NCI-H146 (cell line): ENCODE measurements at regions not wholly inside any gene's neighbourhood (a gene's known extent, or its start where the extent isn't known, plus 50 kb on each side); places are given as distances from the start of the nearest gene placed in this dataset.
"Not testable (repeated sequence)": the region's sequence is repeated elsewhere in the genome, so short reads cannot be mapped to it uniquely, and the experiment has no call there.

Experiments used
- DNase-seq: peaks from one replicate; lab custom pipeline; 2025; lab: John Stamatoyannopoulos, UW

DNA sequence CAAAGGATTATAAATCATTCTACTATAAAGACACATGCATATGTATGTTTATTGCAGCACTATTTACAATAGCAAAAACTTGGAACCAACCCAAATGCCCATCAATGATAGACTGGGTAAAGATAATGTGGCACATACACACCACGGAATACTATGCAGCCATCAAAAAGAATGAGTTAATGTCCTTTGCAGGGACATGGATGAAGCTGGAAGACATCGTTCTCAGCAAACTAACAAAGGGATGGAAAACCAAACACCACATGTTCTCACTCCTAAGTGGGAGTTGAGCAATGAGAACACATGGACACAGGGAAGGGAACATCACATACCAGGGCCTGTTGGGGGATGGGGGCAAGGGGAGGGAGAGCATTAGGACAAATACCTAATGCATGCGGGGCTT lies 133.2 kb downstream of the ATXN3L start:
- DNase-seq, result not testable (repeated sequence)

DNA sequence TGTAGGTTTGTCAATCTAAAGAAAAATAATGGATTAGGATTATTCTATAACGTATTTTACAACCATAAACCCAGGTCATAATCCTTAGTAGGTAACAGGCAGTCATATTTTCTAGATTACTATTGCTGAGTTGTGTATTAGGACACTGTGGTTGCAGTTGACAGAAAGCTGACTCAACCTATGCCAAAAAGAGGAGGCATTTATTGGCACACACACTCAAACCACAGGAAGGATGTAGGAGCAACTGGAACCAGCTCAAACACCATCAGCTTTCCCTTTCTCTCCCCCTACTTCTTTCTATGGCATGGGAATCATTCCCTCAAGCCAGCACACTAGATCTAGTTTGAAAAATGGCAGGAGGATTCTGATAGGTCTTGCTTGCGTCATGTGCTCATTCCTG lies 136.4 kb upstream of the FAM9C start:
- DNase-seq, result no peak

- no peak for DNase-seq
Observed at GRCh38 chrX:13179586-13179985, 135.2 kb upstream of the FAM9C start.

DNA sequence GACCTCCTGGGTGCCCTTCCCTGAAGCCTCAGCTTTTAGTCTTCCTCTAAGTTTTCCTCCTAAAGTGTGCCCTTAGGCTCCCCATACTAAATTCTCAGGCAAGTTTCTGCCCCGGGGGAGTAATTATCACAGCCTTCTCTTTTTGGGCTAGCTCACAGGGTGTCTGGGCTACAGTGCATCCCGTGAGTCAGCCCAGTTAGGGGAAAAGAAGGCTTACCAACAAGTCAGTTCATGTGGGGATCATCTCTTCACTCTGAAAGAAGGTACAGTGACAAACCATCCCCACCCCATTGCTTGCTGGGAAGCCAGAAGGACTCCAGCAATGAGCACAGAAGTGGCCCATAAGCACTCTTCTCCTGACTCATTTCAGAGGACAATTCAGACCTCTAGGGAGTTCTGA lies 134.7 kb upstream of the FAM9C start:
- no peak for DNase-seq

GRCh38 chrX:13177921-13178566 lies 133.6 kb upstream of the FAM9C start:
- DNase-seq, result peak; percentile 75

DNA sequence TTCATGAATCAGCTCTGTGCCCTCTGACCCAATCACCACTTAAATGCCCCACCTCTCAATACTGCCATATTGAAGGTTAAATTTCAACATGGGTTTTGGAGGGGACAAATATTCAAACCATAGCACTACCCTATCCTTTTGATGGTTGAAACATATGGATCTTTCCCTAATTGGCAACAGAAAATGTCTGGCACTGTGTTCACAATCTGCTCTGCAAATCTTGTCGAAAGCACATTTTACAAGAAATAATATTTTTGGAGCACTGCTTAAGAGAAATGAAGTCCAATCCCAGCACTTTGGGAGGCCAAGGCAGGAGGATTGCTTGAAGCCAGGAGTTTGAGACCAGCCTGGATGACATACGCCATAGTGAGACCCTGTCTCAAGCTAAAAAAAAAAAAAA lies 130.6 kb upstream of the FAM9C start:
- DNase-seq, result no peak

DNA sequence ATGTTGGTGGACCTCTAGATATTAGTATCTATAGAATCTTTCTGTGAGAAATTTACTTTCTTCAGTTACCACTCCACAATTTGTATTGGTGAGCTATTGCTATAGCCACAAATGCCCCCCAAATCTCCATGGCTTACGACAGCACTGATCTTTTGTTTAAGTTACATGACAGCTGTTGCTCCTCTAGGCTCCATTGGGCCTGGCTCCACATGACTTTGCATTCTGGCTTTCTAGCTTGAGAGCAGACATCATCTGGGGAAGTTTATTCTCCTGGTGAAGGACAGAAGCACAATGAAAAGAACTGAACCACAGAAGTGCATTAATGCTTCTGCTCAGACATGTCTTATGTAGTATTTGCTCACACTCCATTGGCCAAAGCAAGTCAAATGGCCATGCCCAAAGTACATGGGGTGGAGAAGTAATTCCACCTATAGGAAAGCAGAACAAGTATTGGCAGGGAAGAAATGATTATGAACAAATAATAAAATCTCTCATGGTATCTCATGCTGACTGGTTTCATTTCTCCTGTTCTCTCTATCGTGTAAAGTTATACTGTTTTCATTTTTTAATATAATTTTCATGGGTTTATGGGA lies 126.6 kb upstream of the FAM9C start:
- no peak for DNase-seq

GRCh38 chrX:13169684-13170083 lies 125.3 kb upstream of the FAM9C start:
- DNase-seq, result no peak

GRCh38 chrX:13168269-13168668 lies 123.8 kb upstream of the FAM9C start:
- no peak for DNase-seq

DNA sequence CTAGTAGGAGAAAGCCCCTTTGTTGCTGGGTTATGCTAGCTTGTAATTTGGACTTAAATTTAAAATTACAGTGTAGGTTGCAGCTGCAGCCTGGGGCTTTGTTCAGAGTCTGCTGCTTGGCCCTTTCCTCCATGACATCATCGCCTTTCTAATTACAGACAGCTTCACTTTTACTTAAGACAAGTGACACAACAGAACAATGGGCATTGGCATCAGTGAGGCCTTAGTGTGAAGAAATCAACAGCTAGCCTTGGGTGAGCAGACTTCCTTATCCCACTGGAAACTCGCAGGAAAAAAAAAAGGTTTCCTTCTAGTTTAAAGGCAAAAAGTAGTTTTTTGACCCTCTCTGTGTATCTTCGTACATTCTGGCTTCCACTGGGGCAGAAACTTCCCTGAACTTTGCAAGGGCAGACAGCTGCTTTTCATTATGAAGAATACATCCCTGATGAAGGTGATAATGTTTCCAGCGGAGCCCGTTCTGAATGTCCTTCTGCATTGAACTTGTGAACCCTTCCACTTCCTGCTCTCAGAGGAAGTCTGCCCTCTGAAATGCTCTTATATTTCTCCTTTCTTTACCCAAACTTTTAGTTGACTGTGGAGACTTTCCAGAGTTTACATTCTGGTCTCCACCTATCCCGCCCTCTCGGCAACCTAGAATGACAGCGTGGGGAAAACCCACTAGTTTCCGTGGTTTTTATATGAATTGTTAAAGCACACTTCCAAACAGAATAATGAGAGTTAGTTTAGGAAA lies 123.2 kb upstream of the FAM9C start:
- peak; percentile 65 for DNase-seq

DNA sequence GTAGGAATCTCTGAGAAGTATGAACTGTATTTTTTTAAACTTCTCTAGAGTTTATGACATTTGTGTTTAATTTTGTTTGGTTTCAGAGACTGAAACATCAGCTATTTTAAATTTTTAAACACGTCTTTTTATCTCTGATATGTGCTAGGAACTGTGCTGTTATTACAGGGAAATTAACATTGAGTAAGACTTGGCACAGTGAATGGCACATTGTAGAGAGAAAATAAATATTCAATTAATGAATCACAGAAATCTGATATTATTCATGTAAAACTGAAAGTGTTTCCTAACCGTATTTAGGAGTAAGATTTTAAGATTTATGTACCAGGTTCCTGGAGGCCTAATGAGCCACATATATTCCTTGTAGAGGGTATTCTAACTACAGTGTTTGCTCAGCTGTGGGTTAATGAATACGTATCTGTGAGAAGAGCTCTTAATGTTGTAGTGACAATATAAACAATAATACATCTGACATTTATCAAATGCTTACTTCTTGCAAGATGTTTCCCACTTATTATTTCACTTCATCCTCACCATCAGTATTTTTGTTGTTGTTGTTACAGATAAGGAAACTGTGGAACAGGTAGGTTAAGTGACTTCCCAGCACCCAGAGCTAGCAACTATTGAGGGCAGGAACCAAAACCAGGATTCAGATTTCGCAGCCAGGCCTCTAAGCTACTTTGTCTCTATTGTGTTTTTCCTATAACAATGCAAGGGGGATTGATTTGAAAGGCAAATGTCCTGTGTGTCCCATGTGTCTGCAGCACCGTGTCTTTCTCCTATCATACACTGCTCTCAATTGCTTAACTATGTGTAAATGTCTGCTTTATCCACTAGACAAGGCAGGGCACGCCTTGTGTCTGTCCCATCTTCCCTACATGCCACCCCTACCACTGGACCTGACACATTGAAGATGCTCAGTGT lies 121.1 kb upstream of the FAM9C start:
- peak; percentile 84 for DNase-seq

GRCh38 chrX:13164611-13165010 lies 120.2 kb upstream of the FAM9C start:
- peak; percentile 14 for DNase-seq

GRCh38 chrX:13162772-13163410 lies 118.5 kb upstream of the FAM9C start:
- no peak for DNase-seq

GRCh38 chrX:13159886-13160285 lies 115.5 kb upstream of the FAM9C start:
- DNase-seq, result no peak

DNA sequence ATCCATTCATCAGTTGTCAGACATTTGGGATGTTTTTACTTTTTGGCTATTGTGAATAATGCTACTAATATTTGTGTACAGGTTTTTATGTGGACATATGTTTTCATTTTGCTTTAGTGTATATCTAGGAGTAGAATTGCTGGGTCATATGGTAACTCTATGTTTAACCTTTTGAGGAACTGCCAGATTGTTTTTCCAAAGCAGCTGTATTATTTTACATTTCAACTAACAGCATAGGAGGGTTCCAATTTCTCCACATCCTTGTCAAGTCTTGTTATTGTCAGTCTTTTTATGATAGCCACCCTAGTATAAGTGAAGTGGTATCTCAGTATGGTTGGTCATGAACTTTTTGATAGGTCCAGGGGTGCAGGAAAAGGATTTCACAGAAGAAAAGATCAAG lies 114.5 kb upstream of the FAM9C start:
- DNase-seq, result no peak

DNA sequence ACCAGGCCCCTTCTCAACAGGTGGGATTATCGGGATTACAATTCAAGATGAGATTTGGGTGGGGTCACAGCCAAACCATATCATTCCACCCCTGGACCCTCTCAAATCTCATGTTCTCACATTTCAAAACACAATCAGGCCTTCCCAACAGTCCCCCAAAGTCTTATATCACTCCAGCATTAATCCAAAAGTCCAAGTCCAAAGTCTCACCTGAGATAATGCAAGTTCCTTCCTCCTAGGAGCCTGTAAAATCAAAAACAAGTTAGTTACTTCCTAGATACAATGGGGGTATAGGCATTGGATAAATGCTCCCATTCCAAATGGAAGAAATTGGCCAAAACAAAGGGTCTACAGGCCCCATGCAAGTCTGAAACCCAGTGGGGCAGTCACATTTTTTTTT lies 111.1 kb upstream of the FAM9C start:
- DNase-seq, result not testable (repeated sequence)

- no peak for DNase-seq
Observed at GRCh38 chrX:13153796-13154195, 109.4 kb upstream of the FAM9C start.

- no peak for DNase-seq
Observed at GRCh38 chrX:13152518-13153185, 108.2 kb upstream of the FAM9C start.

GRCh38 chrX:13151828-13152517 lies 107.6 kb upstream of the FAM9C start:
- no peak for DNase-seq

GRCh38 chrX:13149702-13150350 lies 105.4 kb upstream of the FAM9C start:
- no peak for DNase-seq
